ENCODE measurements at regions not wholly inside any gene's neighbourhood (a gene's known extent, or its start where the extent isn't known, plus 50 kb on each side); places are given as distances from the start of the nearest gene placed in this dataset.

DNA sequence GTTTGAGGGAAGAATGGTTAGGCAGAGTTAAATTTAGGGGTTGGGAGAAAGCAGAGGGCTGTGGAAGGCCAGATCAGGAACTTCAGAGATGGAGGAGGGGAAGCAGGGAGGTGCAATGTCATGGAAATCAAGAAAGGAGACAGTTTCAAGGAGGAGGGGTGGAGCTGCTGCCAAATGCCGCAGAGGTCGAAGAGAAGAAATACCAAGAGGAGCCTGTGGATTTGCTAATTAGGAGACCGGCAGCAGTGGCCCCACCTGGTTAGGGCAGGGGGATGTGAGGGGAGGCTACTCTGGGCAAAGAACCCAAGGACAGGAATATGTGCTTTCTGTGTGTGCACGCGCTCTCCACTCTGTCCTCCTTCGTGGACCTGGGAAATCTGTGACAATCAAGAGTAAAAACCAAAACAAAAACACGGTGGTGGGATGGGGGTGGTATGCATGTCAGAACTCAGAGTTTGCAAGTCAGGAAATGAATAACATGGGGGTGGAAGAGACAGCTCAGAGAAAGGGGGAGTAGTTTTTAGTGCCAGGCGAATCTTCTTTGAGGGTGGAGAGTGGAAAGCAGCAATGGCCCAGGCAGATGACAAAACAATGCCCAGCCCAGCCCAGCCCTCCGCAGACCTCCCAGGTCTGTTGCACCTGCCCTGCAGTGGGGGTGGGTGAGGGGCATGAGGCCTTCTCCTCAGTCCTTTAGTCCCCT is 102.9 kb upstream of the PAX2 start:
- no peak for TF ChIP-seq EP300 (IDR thresholded peaks at IDR 0.05)
- TF ChIP-seq, protein P1, sequence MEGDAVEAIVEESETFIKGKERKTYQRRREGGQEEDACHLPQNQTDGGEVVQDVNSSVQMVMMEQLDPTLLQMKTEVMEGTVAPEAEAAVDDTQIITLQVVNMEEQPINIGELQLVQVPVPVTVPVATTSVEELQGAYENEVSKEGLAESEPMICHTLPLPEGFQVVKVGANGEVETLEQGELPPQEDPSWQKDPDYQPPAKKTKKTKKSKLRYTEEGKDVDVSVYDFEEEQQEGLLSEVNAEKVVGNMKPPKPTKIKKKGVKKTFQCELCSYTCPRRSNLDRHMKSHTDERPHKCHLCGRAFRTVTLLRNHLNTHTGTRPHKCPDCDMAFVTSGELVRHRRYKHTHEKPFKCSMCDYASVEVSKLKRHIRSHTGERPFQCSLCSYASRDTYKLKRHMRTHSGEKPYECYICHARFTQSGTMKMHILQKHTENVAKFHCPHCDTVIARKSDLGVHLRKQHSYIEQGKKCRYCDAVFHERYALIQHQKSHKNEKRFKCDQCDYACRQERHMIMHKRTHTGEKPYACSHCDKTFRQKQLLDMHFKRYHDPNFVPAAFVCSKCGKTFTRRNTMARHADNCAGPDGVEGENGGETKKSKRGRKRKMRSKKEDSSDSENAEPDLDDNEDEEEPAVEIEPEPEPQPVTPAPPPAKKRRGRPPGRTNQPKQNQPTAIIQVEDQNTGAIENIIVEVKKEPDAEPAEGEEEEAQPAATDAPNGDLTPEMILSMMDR (IDR thresholded peaks at IDR 0.05) = no peak
